ENCODE measurements at regions not wholly inside any gene's neighbourhood (a gene's known extent, or its start where the extent isn't known, plus 50 kb on each side); places are given as distances from the start of the nearest gene placed in this dataset.

- TF ChIP-seq POLR2AphosphoS5 (IDR thresholded peaks at IDR 0.05; ENCODE audit: low read depth, low read length) = no peak
- TF ChIP-seq CTCF (IDR thresholded peaks at IDR 0.05 in 2 of 3, conservative IDR thresholded peaks at IDR 0.05 in 1 of 3; ENCODE audit: borderline replicate concordance in 1 of 3, insufficient read depth in 1 of 3, low read depth in 2 of 3, low read length in 2 of 3) = no peak
- no peak for TF ChIP-seq POLR2A (IDR thresholded peaks at IDR 0.05; ENCODE audit: borderline replicate concordance, extremely low read depth, insufficient read depth, insufficient read length)
Measured at GRCh38 chrX:39327705-39328104, 526.4 kb downstream of the MID1IP1 start.

Data from HCT116 (cell line).